Fibroblast of pulmonary artery (primary cell): ENCODE measurements at regions not wholly inside any gene's neighbourhood (a gene's known extent, or its start where the extent isn't known, plus 50 kb on each side); places are given as distances from the start of the nearest gene placed in this dataset.

Source experiments
- DNase-seq: peaks from one replicate; pipeline ENCODE4 v3.0.0-alpha.2; 2010; ENCODE audit warnings: low read depth
- H3K4me3 ChIP-seq: replicated peaks from 2 replicates; pipeline ENCODE4 v1.5.1; 2011; ENCODE audit warnings: low read depth, mild to moderate bottlenecking, control low read depth, low read length, moderate library complexity
- TF ChIP-seq, protein P1 (sequence below): IDR thresholded peaks from 2 replicates; pipeline ENCODE4 v1.5.1; 2011; ENCODE audit warnings: mild to moderate bottlenecking, control low read depth, low read length, inconsistent platforms; ENCODE audit errors: missing control alignments

DNA sequence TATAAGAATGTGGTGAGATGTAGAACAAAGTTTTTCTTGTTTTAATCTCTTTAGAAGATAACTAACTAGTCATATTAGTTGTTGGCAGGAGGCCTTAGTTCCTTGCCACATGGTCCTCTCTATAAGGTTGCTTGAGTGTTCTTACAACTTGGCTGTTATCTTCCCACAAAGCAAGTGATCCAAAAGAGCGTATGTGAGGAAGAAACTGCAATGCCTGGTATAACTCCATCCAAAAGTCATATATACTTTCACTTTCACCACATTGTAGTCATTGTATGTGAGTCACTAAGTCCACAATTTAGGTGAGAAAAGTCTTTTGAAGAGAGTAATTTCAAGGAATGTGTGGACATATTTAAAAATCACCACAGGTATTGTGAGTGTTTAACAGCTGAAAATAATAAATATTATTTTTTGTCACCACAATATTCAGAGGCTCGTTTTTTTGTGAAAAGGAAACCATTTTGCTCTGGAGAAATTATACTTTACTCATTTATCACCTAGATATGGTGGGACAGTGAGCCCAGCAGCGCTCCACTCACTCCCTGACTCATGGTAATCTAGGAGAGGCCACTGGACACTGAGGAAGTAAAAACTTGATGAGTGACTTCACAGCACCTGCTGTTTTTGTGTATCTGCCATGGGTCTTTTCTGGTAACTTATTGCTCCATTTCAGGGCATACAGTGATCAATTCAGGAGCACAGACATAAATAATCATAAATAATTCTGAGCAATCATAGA, 369.4 kb upstream of the NDST3 start:
- TF ChIP-seq, protein P1, sequence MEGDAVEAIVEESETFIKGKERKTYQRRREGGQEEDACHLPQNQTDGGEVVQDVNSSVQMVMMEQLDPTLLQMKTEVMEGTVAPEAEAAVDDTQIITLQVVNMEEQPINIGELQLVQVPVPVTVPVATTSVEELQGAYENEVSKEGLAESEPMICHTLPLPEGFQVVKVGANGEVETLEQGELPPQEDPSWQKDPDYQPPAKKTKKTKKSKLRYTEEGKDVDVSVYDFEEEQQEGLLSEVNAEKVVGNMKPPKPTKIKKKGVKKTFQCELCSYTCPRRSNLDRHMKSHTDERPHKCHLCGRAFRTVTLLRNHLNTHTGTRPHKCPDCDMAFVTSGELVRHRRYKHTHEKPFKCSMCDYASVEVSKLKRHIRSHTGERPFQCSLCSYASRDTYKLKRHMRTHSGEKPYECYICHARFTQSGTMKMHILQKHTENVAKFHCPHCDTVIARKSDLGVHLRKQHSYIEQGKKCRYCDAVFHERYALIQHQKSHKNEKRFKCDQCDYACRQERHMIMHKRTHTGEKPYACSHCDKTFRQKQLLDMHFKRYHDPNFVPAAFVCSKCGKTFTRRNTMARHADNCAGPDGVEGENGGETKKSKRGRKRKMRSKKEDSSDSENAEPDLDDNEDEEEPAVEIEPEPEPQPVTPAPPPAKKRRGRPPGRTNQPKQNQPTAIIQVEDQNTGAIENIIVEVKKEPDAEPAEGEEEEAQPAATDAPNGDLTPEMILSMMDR: no peak
- no peak for DNase-seq

DNA sequence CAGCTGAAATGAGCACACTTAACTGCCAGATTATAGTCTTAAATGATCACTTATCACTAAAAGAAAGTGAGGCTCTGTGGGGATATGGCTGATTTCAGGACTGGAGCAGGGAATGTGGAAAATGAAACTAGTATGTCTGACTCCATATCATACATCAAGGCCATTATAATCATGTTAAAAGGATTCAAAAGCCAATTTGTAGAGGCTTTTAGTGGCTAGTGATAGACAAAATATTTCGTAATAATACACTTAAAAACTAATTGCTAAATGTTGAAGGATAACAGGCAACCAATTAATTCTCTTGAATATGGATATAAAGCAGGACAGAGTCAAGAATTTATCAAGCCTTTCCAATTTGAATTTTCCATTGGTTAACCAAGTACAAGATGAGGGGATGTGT, 358.1 kb upstream of the NDST3 start:
- DNase-seq: no peak
- TF ChIP-seq, protein P1: no peak
- H3K4me3 ChIP-seq: no peak overlapping the region

More for the DNA sequence above, 369.4 kb upstream of the NDST3 start:
- no peak overlapping the region for H3K4me3 ChIP-seq

- TF ChIP-seq, protein P1: no peak
- DNase-seq: no peak
- no peak overlapping the region for H3K4me3 ChIP-seq
Observed at GRCh38 chr4:117678861-117679260, 355.4 kb upstream of the NDST3 start.

GRCh38 chr4:117691572-117692351, 342.5 kb upstream of the NDST3 start:
- TF ChIP-seq, protein P1: no peak
- H3K4me3 ChIP-seq: no peak overlapping the region
- no peak for DNase-seq

DNA sequence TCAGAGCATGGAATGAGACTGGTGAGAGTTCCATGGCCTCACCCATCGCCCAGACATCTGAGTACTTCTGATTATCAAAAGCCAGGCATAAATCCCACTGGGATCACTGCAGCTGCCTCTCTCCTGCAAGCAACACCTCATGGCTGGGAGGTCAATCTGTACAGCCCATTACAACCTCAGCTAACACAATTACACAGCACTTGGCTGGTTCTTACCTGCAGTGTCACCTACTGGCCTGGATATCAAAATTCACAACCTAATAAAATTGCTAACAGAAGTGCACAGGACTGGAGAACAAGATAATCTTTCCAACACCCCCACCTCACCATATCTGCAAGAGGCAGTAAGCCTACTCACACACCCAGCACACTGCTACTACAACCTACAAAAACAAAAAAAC, 341.7 kb upstream of the NDST3 start:
- TF ChIP-seq, protein P1: no peak
- H3K4me3 ChIP-seq: no peak overlapping the region

DNA sequence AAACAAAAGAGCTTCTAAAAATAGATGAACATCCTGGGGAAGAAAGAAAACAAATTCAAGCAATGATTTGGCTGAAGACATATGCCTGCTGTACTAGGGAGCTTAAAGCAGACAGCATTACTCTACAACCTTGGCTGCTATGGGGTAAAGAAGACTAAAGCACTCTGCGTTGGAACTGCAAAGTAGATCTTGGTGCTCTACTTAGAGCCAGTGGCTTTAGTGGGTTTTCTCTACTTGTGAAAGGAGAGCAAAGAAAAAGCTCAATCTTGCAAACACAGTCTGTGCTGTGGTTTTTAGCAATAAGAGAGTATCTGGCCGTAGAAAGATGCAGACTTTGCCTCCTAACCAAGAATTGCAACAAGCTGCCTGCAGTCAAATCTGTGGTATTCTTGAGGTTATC, 334.7 kb upstream of the NDST3 start:
- no peak for DNase-seq
- no peak overlapping the region for H3K4me3 ChIP-seq
- TF ChIP-seq, protein P1: no peak

More for the DNA sequence above, 341.7 kb upstream of the NDST3 start:
- no peak for DNase-seq
